ENCODE measurements at regions not wholly inside any gene's neighbourhood (a gene's known extent, or its start where the extent isn't known, plus 50 kb on each side); places are given as distances from the start of the nearest gene placed in this dataset.
"Not testable (repeated sequence)": the region's sequence is repeated elsewhere in the genome, so short reads cannot be mapped to it uniquely, and the experiment has no call there.

DNA sequence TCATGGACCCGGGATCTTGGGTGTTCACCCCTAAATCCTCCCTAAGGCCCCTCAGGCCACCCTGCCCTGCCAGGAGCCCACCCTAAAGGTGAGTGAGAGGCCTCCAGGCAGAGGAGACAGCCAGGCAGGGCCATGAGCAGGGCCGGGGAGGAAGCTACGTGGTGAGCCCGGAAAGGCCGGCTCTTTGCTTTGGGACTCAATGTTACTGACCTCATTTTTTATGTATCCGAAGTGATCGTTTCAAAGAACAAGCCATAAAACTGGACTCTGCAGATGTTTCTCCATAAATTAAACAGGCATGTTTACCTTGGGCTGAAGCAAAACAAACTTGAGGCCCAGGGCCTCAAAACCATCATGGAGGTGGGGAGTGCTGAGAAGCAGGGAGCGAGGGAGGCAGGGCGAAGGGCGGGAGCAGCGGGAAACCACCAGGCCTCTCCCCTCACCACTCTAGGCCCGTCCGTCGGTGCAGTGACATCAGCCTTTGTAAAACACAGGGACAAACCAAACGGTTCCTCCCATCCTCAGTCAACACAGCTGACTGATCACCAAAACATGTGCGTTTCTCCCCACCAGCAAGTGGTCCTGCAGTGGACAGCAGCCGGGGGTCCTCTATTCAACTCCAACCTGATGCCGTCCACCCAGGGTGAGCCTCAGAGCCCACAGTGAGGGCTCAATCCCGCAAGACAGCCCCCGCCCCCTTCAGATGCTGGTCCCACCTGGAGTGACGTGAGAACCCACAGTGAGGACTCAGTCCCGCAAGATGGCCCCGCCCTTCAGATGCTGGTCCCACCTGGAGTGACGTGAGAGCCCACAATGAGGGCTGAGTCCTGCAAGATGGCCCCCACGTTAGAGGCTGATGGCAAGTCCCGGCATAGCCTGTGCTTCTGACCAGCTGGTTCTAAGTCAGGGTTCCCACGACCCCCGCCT is 102.9 kb upstream of the LRPAP1 start:
- DNase-seq (ENCODE audit: low read depth, low spot score) = no peak

DNA sequence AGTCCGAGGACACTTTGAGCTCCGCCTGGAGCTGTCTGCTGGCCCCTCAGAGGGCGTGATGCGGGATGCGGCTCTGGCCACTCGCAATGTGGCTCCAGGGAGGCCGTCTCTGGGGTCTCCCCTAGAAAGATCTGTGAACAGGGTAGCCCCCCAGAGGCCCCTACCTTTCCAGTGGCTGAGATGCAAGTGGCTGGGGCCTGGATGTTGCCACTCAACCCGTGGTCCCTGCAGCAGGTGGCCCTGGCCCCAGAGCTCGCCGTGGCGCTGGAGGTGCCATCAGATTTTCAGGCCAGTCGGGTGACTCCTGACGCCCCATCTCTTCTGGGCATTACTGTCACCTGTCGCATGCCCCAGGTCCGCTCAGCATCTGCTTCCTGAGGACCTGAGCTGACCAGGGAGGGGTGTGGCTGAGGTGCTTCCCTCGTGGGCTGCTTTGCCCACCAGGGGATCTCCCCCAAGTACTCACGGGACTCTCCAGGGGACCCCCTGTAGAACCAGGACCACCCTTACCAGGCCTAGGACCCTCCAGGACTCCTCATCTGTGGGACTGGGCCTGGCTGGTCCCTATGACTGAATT is 102.1 kb upstream of the LRPAP1 start:
- no peak for DNase-seq (ENCODE audit: low read depth, low spot score)

DNA sequence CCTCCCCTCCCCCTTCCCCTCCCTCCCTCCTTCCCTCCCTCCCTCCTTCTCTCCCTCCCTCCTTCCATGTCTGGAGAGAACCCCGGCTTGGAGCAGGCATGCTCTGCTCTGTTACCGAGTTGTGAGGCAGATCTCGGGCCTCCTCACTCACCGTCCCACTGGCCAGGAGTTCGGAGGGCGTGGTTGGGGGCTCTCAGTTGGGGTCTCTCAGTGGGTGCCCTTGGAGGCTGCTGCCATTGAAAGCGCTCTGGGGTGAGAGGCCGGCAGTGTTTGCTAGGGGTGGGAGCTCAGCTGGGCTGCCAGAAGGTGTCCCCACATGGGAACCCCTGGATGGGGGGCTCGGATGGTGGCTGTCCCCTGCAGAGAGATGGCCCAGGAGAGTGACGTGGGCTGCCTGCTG is 101.1 kb upstream of the LRPAP1 start:
- DNase-seq (ENCODE audit: low read depth, low spot score) = not testable (repeated sequence)

GRCh38 chr4:3632794-3633193 is 100.6 kb upstream of the LRPAP1 start:
- not testable (repeated sequence) for DNase-seq (ENCODE audit: low read depth, low spot score)

GRCh38 chr4:3631544-3632266 is 99.5 kb upstream of the LRPAP1 start:
- not testable (repeated sequence) for DNase-seq (ENCODE audit: low read depth, low spot score)

DNA sequence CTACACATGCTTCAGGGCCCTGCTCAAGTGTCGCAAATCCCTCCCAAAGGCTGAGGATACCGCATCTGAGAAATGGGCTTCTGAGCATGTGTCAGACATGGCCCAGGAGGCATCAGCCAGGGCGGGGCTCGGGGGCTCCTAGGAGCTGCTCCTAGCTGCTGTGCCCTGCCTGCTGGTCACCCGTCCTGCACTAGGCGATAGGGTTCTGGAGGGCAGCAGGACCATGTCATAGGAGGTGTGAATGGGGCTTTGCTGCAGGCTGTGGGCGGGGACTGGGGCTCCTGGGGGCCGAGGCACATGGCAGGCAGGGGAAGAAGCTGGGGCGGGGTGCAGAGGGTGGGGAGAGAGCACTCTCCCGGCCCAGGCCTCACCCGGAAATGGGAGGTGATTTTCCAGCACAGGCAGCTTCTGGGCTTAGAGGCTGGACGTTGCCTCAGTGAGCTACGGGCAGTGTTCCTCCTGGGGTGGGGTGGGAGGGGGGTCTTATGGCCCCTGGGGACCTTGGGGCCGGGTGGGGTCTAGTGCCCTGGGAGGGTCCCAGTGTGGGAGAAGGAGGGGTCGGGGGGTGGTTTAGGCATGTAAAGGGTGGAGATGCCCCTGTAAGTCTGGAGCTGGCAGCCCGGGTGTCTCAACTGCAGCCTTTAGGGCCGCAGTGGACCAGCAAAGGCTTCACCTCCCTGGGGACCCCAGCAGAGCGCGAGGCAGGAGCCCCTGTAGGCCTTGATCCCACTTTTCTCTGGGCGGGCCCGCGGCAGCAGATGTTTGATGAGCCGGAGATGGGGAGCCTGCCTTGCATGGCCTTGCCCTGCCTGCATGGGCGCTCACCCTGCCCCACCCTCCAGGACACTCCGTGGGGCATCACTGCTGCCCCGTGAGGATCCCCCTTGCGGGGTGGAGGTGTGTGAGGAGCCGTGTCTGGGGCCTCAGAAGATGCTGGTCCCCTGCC is 98.6 kb upstream of the LRPAP1 start:
- no peak for DNase-seq (ENCODE audit: low read depth, low spot score)

DNA sequence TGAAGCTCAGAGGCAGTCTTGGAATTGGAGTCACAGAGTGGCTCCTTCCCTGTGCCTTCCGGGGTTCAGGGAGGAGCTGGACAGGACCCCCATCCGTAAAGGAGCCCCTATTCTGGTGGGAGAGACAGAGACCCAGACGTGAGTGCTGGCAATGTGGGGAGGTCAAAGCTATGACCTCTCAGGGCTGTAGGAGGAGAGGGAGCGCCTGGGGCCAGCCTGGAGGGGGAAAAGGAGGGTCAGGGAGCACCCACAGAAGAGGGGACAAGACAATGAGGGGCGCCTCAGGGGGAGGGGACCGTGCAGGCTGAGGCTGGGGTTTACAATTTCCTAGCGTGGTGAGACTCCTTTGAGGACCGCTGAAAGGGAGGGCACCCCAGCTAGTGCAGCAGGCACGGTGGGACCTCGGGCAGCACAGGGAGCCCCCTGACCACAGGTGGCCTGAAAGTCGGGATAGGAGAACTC is 97.9 kb upstream of the LRPAP1 start:
- no peak for DNase-seq (ENCODE audit: low read depth, low spot score)

GRCh38 chr4:3629665-3630064 is 97.4 kb upstream of the LRPAP1 start:
- DNase-seq (ENCODE audit: low read depth, low spot score) = no peak

DNA sequence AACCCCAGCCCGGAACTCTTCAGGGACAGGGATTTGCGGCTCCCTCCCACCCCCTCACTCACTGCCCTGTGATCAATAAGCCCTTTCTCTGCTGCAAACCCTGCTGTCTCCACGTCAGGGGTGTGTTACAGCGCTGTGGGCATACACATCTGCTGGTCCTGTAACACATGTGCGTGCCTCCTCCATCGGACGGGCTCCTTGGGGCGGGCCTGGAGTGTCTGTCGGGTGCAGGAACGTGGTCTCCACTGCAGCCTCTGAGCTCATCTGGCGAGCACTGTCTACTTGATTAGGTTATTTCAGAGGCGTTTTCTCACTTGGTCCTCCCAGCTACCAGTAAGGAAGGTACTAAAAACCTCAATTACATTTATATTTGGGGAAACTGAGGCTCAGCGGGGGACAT is 97.0 kb upstream of the LRPAP1 start:
- not testable (repeated sequence) for DNase-seq (ENCODE audit: low read depth, low spot score)

DNA sequence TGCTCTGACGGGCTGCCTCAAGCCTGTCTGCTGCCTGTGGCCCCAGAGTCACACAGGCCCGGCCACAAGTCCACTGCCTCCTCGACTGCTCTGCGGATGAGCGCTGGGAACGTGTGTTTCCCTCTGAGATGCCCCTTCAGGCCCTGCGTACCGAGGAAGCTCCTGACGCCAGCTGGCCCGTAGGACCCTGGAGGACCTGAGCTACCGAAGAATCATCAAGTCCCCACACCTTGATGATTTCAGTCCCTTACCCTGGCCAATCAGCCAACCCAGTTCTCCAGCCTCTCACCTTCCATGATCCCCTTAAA is 96.6 kb upstream of the LRPAP1 start:
- DNase-seq (ENCODE audit: low read depth, low spot score) = no peak

DNA sequence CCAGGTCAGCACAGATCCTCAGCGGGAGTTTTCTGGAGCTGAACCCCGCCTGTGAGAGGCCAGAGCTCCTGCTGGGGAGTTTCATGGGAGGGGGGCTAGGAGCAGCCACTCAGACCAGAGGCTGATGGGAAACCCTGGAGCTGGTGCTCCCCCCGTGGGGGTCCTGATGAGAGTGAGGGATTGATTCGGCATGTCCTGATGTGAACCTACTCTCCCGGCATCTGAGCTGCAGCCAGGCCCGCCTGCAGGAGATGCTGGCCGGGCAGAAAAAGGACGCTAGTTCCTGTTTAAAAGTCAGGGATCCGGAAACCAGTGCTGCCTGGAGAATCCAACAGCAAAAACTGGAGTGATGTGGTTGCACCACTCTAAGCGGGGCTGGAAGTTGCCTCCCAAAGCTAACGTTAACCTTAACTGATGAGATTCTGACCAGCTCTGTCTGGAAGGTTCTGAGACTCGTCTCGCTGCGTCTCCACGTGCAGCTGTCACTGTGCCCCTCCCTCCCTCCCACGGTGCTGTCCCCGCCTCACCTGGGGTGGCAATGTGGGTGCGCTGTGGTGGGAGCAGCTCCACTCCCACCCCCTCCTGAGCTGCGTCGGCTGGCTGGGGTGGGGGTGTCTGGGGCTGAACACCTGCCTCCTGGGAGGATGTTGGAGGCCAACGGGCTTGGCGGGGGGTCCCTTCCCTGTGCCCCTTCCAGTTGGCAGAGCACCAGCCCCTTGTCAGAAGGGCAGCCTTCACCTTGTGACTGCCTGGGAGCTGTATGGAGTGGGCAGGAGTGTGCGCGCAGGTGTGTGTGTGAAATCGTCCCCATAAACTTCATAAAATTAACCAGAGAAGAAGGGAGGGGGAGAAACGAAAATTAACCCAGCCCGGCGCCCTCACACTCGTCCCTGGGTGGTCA is 96.0 kb upstream of the LRPAP1 start:
- not testable (repeated sequence) for DNase-seq (ENCODE audit: low read depth, low spot score)

DNA sequence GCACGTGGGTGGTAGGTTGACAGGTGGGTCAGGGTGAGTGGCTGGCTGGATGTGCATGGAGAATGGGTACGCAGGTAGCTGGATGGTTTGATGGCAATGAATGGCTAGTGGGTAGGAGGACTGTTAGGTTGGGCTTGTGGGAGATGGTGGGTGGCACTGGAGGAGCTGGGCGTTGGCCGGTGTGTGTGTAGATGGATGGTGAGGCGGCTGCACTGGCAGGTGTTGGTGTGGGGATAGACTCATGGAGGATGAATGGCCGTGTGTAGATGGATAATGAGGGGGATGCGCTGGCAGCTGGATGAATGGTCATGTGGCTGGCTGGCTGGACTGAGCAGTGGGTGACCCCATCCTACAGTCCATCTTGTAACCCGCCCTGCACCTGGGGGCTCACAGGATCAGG is 95.2 kb upstream of the LRPAP1 start:
- not testable (repeated sequence) for DNase-seq (ENCODE audit: low read depth, low spot score)

GRCh38 chr4:3626131-3626884 is 94.1 kb upstream of the LRPAP1 start:
- not testable (repeated sequence) for DNase-seq (ENCODE audit: low read depth, low spot score)

- DNase-seq (ENCODE audit: low read depth, low spot score) = not testable (repeated sequence)
These were observed 93.2 kb upstream of the LRPAP1 start for GRCh38 chr4:3625286-3625875.

GRCh38 chr4:3623809-3624329 is 91.6 kb upstream of the LRPAP1 start:
- peak; percentile 81 for DNase-seq (ENCODE audit: low read depth, low spot score)

DNA sequence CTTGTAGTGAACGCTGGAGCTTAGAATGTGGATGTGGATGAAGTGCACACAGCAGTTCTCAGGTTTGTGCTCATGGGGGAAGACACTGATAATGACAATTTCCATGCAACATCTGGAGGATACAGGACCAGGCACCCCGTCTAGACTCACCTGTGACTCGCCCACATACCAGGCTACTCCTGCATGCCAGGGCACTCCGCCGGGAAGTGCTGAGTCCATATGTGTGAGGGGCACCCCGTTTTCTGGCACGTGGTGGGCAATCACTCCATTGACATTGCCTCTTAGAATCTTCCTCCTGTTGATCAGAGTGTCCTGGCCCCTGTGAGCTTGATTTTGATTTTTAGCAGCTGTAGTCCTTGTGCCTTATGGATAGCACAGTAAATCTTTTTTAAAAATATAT is 90.9 kb upstream of the LRPAP1 start:
- DNase-seq (ENCODE audit: low read depth, low spot score) = no peak

GRCh38 chr4:3620365-3620764 is 88.1 kb upstream of the LRPAP1 start:
- DNase-seq (ENCODE audit: low read depth, low spot score) = not testable (repeated sequence)

GRCh38 chr4:3619698-3620097 is 87.5 kb upstream of the LRPAP1 start:
- DNase-seq (ENCODE audit: low read depth, low spot score) = not testable (repeated sequence)

DNA sequence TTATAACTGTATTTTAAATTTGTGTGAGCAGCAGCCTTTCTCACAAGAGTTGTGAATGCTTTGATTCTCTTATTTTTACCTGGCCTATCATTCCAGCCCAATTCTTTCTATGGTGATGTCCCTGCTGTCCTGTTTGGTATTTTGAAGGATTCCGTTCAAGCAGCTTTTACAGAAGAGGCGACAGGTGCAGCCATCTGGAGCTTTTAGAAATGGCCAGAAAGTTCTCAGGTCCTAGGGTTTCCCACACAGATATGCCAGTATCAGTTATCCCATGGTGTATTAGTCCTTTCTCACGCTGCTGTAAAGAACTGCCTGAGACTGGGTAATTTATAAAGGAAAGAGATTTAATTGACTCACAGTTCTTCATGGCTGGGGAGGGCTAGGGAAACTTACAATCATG is 86.1 kb upstream of the LRPAP1 start:
- not testable (repeated sequence) for DNase-seq (ENCODE audit: low read depth, low spot score)

Data from ELF-1 (cell line).